ENCODE measurements at regions not wholly inside any gene's neighbourhood (a gene's known extent, or its start where the extent isn't known, plus 50 kb on each side); places are given as distances from the start of the nearest gene placed in this dataset.
A peak's percentile ranks its signal among the peaks of the same experiment; 100 is the strongest.

DNA sequence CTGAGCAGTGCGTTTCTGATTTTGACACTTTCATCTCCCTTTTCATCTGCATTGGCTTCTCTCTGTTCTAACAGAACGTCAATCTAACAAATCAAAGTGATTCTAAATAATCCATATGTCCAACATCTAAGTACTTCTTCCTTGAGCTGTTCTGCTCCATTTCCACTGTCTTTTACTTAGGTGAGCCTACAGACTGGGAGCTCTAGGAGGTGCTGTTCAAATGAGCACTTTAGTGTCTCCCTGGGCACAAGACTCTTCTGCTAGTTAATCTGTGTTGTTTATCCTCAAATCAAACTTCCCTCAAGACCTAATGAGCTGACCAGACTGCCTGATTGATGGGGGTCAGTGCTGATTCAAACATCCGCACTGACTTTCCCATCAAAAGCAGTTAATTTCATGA is 408.1 kb downstream of the WDR72 start:
- Histone ChIP-seq H3K4me3 (no peak overlapping the region), H4K20me1 (ENCODE audit: low read depth) (no peaks in the 10 kb centered on the region), H3K9ac (no peak overlapping the region), H3K79me2 (ENCODE audit: low read depth) (no peaks in the 10 kb centered on the region), H3K27me3 (no peaks in the 10 kb centered on the region), H3K27ac (no peak overlapping the region), H2AFZ (replicated peaks) (no peak overlapping the region), H3F3A (ENCODE audit: low read depth) (no peaks in the 10 kb centered on the region), H3K36me3 (no peaks in the 10 kb centered on the region), H3K9me3 (ENCODE audit: low read depth) (no peaks in the 10 kb centered on the region), H3K4me1 (no peaks in the 10 kb centered on the region), H3K4me2 (no peak overlapping the region)
- H3K4me1 Mint-ChIP-seq = no peaks in the 10 kb centered on the region
- no peak overlapping the region for H3K4me3 Mint-ChIP-seq
- no peaks in the 10 kb centered on the region for H3K36me3 Mint-ChIP-seq
- no peaks in the 10 kb centered on the region for H3K27me3 Mint-ChIP-seq (ENCODE audit: insufficient read depth, low read depth)
- no peak overlapping the region for H3K27ac Mint-ChIP-seq
- DNase-seq (ENCODE audit: low spot score) = no peak
- no peaks in the 10 kb centered on the region for H3K9me3 Mint-ChIP-seq
- TF ChIP-seq EZH2phosphoT487 (IDR thresholded peaks at IDR 0.05) = no peak
- no peak for TF ChIP-seq EZH2 (IDR thresholded peaks at IDR 0.05)
- TF ChIP-seq, protein P1, sequence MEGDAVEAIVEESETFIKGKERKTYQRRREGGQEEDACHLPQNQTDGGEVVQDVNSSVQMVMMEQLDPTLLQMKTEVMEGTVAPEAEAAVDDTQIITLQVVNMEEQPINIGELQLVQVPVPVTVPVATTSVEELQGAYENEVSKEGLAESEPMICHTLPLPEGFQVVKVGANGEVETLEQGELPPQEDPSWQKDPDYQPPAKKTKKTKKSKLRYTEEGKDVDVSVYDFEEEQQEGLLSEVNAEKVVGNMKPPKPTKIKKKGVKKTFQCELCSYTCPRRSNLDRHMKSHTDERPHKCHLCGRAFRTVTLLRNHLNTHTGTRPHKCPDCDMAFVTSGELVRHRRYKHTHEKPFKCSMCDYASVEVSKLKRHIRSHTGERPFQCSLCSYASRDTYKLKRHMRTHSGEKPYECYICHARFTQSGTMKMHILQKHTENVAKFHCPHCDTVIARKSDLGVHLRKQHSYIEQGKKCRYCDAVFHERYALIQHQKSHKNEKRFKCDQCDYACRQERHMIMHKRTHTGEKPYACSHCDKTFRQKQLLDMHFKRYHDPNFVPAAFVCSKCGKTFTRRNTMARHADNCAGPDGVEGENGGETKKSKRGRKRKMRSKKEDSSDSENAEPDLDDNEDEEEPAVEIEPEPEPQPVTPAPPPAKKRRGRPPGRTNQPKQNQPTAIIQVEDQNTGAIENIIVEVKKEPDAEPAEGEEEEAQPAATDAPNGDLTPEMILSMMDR (IDR thresholded peaks at IDR 0.05) = peak; percentile 32

DNA sequence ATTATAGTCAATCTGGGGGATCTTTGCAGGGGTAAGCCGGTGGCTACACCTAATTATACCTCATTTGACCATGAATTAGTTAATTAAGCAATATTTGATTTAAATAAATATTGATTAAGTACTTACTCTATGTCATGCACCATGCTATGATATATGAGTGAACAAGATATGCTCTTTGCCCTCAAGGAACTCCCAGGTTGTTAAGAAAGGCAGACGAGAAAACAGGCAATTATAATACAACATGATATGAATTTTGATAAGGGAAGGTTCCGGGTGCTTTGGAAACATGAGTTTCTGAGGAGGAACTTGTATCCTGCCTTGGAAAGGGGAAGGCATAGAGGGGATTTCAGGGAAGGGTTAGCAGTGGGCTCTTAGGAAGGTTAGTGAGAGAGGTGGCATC is 412.9 kb downstream of the WDR72 start:
- Histone ChIP-seq H3K4me2 (no peak overlapping the region), H3K79me2 (ENCODE audit: low read depth) (no peaks in the 10 kb centered on the region), H3K9ac (no peak overlapping the region), H3K4me1 (peaks cover 16% of the 10 kb centered on the region), H2AFZ (replicated peaks) (no peak overlapping the region), H3K27ac (no peak overlapping the region), H4K20me1 (ENCODE audit: low read depth) (no peaks in the 10 kb centered on the region), H3F3A (ENCODE audit: low read depth) (no peaks in the 10 kb centered on the region), H3K9me3 (ENCODE audit: low read depth) (no peaks in the 10 kb centered on the region), H3K27me3 (no peaks in the 10 kb centered on the region), H3K4me3 (no peak overlapping the region), H3K36me3 (no peaks in the 10 kb centered on the region)
- DNase-seq (ENCODE audit: low spot score) = no peak
- Mint-ChIP-seq H3K36me3 (no peaks in the 10 kb centered on the region), H3K9me3 (no peaks in the 10 kb centered on the region), H3K4me1 (peaks cover 14% of the 10 kb centered on the region), H3K27ac (no peak overlapping the region), H3K27me3 (ENCODE audit: insufficient read depth, low read depth) (no peaks in the 10 kb centered on the region), H3K4me3 (no peak overlapping the region)
- TF ChIP-seq EZH2 (IDR thresholded peaks at IDR 0.05) (no peak), EZH2phosphoT487 (IDR thresholded peaks at IDR 0.05) (no peak)

DNA sequence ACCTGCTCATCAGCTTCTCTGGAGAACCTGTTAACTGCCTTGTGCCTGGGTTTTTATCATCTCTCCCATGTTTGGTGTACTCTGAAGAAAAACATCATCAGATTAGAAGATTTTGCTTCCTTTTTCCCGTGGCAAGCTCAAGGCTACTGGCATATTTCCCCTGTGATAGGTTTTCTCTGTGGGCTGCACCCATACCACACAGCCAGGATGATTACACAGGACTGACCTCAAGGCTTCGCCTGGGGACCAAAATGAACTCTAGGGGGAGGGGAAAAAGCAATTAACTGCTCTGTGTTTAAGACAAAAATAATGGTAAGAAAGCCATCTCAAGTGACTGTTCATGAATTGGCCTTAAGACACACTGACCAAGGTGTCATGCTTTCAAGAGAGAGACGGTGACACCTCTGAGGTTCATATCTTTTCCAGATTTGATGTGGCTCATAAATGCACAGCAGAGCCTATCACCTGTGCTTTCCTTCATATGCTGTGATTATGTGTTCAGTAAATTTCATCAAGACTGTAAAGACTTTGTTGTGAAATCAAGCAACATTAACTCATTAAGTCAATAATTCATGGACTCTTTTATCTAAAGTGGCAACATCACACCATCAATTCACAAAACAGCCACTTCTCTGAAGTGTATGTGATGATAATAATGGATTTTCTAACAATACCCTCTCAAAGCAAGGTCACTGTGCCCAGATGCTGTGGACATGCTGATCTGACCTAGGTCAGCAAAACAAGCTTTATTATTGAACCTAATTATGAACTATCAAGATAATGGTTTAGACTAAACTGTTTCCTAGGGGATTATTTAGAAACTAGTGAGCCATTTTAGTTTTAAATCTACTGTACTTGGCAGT is 427.9 kb downstream of the WDR72 start:
- H3K36me3 Mint-ChIP-seq = no peaks in the 10 kb centered on the region
- Histone ChIP-seq H3K9ac (no peak overlapping the region), H3K4me2 (no peak overlapping the region), H3F3A (ENCODE audit: low read depth) (no peaks in the 10 kb centered on the region), H3K4me1 (no peaks in the 10 kb centered on the region), H3K79me2 (ENCODE audit: low read depth) (no peaks in the 10 kb centered on the region), H2AFZ (replicated peaks) (no peak overlapping the region), H4K20me1 (ENCODE audit: low read depth) (no peaks in the 10 kb centered on the region), H3K9me3 (ENCODE audit: low read depth) (no peaks in the 10 kb centered on the region), H3K36me3 (no peaks in the 10 kb centered on the region), H3K27ac (no peak overlapping the region), H3K4me3 (no peak overlapping the region), H3K27me3 (no peaks in the 10 kb centered on the region)
- H3K27ac Mint-ChIP-seq = no peak overlapping the region
- H3K4me3 Mint-ChIP-seq = no peak overlapping the region
- no peaks in the 10 kb centered on the region for H3K27me3 Mint-ChIP-seq (ENCODE audit: insufficient read depth, low read depth)
- no peak for DNase-seq (ENCODE audit: low spot score)
- TF ChIP-seq, protein P1 (IDR thresholded peaks at IDR 0.05) = no peak
- TF ChIP-seq EZH2phosphoT487 (IDR thresholded peaks at IDR 0.05) = no peak
- no peak for TF ChIP-seq EZH2 (IDR thresholded peaks at IDR 0.05)
- H3K9me3 Mint-ChIP-seq = no peaks in the 10 kb centered on the region
- H3K4me1 Mint-ChIP-seq = peaks cover 3% of the 10 kb centered on the region

DNA sequence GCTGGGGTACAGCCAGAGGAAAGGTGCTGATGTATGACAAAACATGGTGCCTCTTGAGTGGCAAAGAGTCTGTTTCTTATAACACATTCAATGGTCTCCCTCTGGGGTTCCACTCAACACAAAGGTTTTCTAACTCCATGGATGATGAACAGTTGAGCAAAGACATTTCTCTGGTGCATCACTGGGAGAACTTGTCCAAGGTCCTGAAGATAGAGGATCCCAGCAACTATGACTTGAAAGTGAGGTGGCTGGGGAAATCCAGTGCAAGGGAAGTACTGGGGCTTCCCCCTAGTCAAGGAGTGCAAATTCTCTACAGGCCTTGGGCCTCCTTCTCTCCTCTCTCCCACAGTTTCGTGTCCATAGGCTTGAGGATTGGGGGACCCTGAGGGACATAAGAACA is 431.1 kb downstream of the WDR72 start:
- no peak overlapping the region for H3K4me3 ChIP-seq

More for the DNA sequence above, 431.1 kb downstream of the WDR72 start:
- DNase-seq (ENCODE audit: low spot score) = peak; percentile 27
- H3F3A ChIP-seq (ENCODE audit: low read depth) = no peaks in the 10 kb centered on the region
- H3K9me3 Mint-ChIP-seq = no peaks in the 10 kb centered on the region
- peaks cover 13% of the 10 kb centered on the region for H3K4me1 ChIP-seq
- no peaks in the 10 kb centered on the region for H3K79me2 ChIP-seq (ENCODE audit: low read depth)
- TF ChIP-seq EZH2 (IDR thresholded peaks at IDR 0.05) (no peak), EZH2phosphoT487 (IDR thresholded peaks at IDR 0.05) (no peak)
- TF ChIP-seq, protein P1 (IDR thresholded peaks at IDR 0.05) = no peak
- H3K27ac ChIP-seq = no peak overlapping the region
- H3K36me3 ChIP-seq = no peaks in the 10 kb centered on the region
- no peak overlapping the region for H2AFZ ChIP-seq (replicated peaks)
- no peak overlapping the region for H3K4me3 Mint-ChIP-seq
- H3K27me3 Mint-ChIP-seq (ENCODE audit: insufficient read depth, low read depth) = no peaks in the 10 kb centered on the region
- peaks cover 14% of the 10 kb centered on the region for H3K4me1 Mint-ChIP-seq
- H3K27ac Mint-ChIP-seq = no peak overlapping the region
- H3K36me3 Mint-ChIP-seq = no peaks in the 10 kb centered on the region
- no peak overlapping the region for H3K4me2 ChIP-seq
- H4K20me1 ChIP-seq (ENCODE audit: low read depth) = no peaks in the 10 kb centered on the region
- no peak overlapping the region for H3K9ac ChIP-seq
- H3K27me3 ChIP-seq = no peaks in the 10 kb centered on the region
- H3K9me3 ChIP-seq (ENCODE audit: low read depth) = no peaks in the 10 kb centered on the region
